Mucosa of stomach (tissue), 1 donor: ENCODE measurements at regions not wholly inside any gene's neighbourhood (a gene's known extent, or its start where the extent isn't known, plus 50 kb on each side); places are given as distances from the start of the nearest gene placed in this dataset.

ENCODE experiments used
- H3K27me3 ChIP-seq: one replicate; pipeline ENCODE4 v1.7.0; 2013; ENCODE audit warnings: mild to moderate bottlenecking, low read length; ENCODE audit not compliant: control insufficient read depth, insufficient read depth
- H3K36me3 ChIP-seq: one replicate; pipeline ENCODE4 v1.7.0; 2013; ENCODE audit warnings: low read length; ENCODE audit not compliant: control insufficient read depth, insufficient read depth
- H3K4me1 ChIP-seq: one replicate; pipeline ENCODE4 v1.7.0; 2013; ENCODE audit warnings: mild to moderate bottlenecking, low read length; ENCODE audit not compliant: control insufficient read depth, insufficient read depth
- H3K4me3 ChIP-seq: one replicate; pipeline ENCODE4 v1.7.0; 2013; ENCODE audit warnings: low read length
- H3K9ac ChIP-seq: one replicate; pipeline ENCODE4 v1.7.0; 2013; ENCODE audit warnings: mild to moderate bottlenecking, low read length, moderate library complexity
- H3K9me3 ChIP-seq: one replicate; pipeline ENCODE4 v1.7.0; 2013; ENCODE audit warnings: mild to moderate bottlenecking, low read length, moderate library complexity; ENCODE audit not compliant: control insufficient read depth
- donor health status: Pancreatic carcinoma.

GRCh38 chr10:121007264-121007663 is 156.1 kb downstream of the WDR11 start:
- H3K4me1 ChIP-seq: peaks cover 11% of the 10 kb centered on the region
- no peaks in the 10 kb centered on the region for H3K27me3 ChIP-seq
- no peak overlapping the region for H3K9ac ChIP-seq
- no peak overlapping the region for H3K4me3 ChIP-seq
- H3K36me3 ChIP-seq: no peaks in the 10 kb centered on the region
- H3K9me3 ChIP-seq: peaks cover 8% of the 10 kb centered on the region

- Histone ChIP-seq H3K27me3 (no peaks in the 10 kb centered on the region), H3K4me1 (no peaks in the 10 kb centered on the region), H3K4me3 (no peak overlapping the region), H3K9me3 (no peaks in the 10 kb centered on the region), H3K9ac (no peak overlapping the region), H3K36me3 (no peaks in the 10 kb centered on the region)
Observed at GRCh38 chr10:121015916-121016315, 164.8 kb downstream of the WDR11 start.

GRCh38 chr10:121024905-121025584 is 173.9 kb downstream of the WDR11 start:
- H3K9ac ChIP-seq: no peak overlapping the region
- H3K9me3 ChIP-seq: no peaks in the 10 kb centered on the region
- H3K4me3 ChIP-seq: no peak overlapping the region
- no peaks in the 10 kb centered on the region for H3K27me3 ChIP-seq
- H3K36me3 ChIP-seq: no peaks in the 10 kb centered on the region
- no peaks in the 10 kb centered on the region for H3K4me1 ChIP-seq

- H3K9me3 ChIP-seq: no peaks in the 10 kb centered on the region
- no peak overlapping the region for H3K4me3 ChIP-seq
- H3K9ac ChIP-seq: no peak overlapping the region
- H3K27me3 ChIP-seq: no peaks in the 10 kb centered on the region
- no peaks in the 10 kb centered on the region for H3K4me1 ChIP-seq
- H3K36me3 ChIP-seq: no peaks in the 10 kb centered on the region
Observed at GRCh38 chr10:121025731-121026130, 174.6 kb downstream of the WDR11 start.

GRCh38 chr10:121027371-121027770 is 176.2 kb downstream of the WDR11 start:
- H3K9ac ChIP-seq: no peak overlapping the region
- H3K4me1 ChIP-seq: no peaks in the 10 kb centered on the region
- H3K27me3 ChIP-seq: no peaks in the 10 kb centered on the region
- H3K36me3 ChIP-seq: no peaks in the 10 kb centered on the region
- H3K4me3 ChIP-seq: no peak overlapping the region
- no peaks in the 10 kb centered on the region for H3K9me3 ChIP-seq

- H3K27me3 ChIP-seq: no peaks in the 10 kb centered on the region
- H3K4me3 ChIP-seq: no peak overlapping the region
- H3K36me3 ChIP-seq: no peaks in the 10 kb centered on the region
- H3K4me1 ChIP-seq: no peaks in the 10 kb centered on the region
- H3K9ac ChIP-seq: no peak overlapping the region
- H3K9me3 ChIP-seq: no peaks in the 10 kb centered on the region
Observed at GRCh38 chr10:121032460-121032859, 181.3 kb downstream of the WDR11 start.

GRCh38 chr10:121033366-121033765 is 182.2 kb downstream of the WDR11 start:
- Histone ChIP-seq H3K4me3 (no peak overlapping the region), H3K4me1 (no peaks in the 10 kb centered on the region), H3K36me3 (no peaks in the 10 kb centered on the region)

GRCh38 chr10:121036431-121036830 is 185.3 kb downstream of the WDR11 start:
- H3K4me1 ChIP-seq: no peaks in the 10 kb centered on the region

More at GRCh38 chr10:121033366-121033765, 182.2 kb downstream of the WDR11 start:
- Histone ChIP-seq H3K27me3 (no peaks in the 10 kb centered on the region), H3K9ac (no peak overlapping the region), H3K9me3 (no peaks in the 10 kb centered on the region)

GRCh38 chr10:121041499-121041898 is 190.3 kb downstream of the WDR11 start:
- Histone ChIP-seq H3K4me1 (peaks cover 9% of the 10 kb centered on the region), H3K9ac (no peak overlapping the region), H3K36me3 (no peaks in the 10 kb centered on the region), H3K9me3 (no peaks in the 10 kb centered on the region), H3K27me3 (no peaks in the 10 kb centered on the region), H3K4me3 (no peak overlapping the region)

More at GRCh38 chr10:121036431-121036830, 185.3 kb downstream of the WDR11 start:
- Histone ChIP-seq H3K27me3 (no peaks in the 10 kb centered on the region), H3K4me3 (no peak overlapping the region), H3K9me3 (no peaks in the 10 kb centered on the region), H3K9ac (no peak overlapping the region), H3K36me3 (no peaks in the 10 kb centered on the region)

- H3K9ac ChIP-seq: no peak overlapping the region
- peaks cover 9% of the 10 kb centered on the region for H3K4me1 ChIP-seq
- no peaks in the 10 kb centered on the region for H3K36me3 ChIP-seq
- H3K27me3 ChIP-seq: no peaks in the 10 kb centered on the region
- H3K9me3 ChIP-seq: no peaks in the 10 kb centered on the region
- H3K4me3 ChIP-seq: no peak overlapping the region
Observed at GRCh38 chr10:121041906-121042305, 190.7 kb downstream of the WDR11 start.

- H3K9me3 ChIP-seq: no peaks in the 10 kb centered on the region
- no peaks in the 10 kb centered on the region for H3K27me3 ChIP-seq
- H3K9ac ChIP-seq: no peak overlapping the region
- no peak overlapping the region for H3K4me3 ChIP-seq
- H3K36me3 ChIP-seq: no peaks in the 10 kb centered on the region
- H3K4me1 ChIP-seq: peaks cover 9% of the 10 kb centered on the region
Observed at GRCh38 chr10:121042342-121042741, 191.2 kb downstream of the WDR11 start.

GRCh38 chr10:121043124-121043849 is 192.1 kb downstream of the WDR11 start:
- H3K27me3 ChIP-seq: no peaks in the 10 kb centered on the region
- no peak overlapping the region for H3K9ac ChIP-seq
- peaks cover 9% of the 10 kb centered on the region for H3K4me1 ChIP-seq
- H3K36me3 ChIP-seq: no peaks in the 10 kb centered on the region
- H3K9me3 ChIP-seq: no peaks in the 10 kb centered on the region
- no peak overlapping the region for H3K4me3 ChIP-seq
